ENCODE measurements at regions not wholly inside any gene's neighbourhood (a gene's known extent, or its start where the extent isn't known, plus 50 kb on each side); places are given as distances from the start of the nearest gene placed in this dataset.
"Not testable (repeated sequence)": the region's sequence is repeated elsewhere in the genome, so short reads cannot be mapped to it uniquely, and the experiment has no call there.

DNA sequence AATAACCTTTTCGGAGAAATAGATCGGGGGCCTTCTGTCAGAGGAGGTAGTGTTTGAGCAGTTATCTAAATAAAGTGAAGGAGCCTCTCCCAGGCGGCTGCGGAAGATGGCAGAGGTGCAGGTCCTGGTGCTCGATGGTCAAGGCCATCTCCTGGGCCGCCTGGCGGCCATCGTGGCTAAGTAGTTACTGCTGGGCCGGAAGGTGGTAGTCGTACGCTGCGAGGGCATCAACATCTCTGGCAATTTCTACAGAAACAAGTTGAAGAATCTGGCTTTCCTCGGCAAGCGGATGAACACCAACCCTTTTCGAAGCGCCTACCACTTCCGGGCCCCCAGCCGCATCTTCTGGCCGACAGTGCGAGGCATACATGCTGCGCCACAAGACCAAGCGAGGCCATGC is 186.1 kb downstream of the KTN1 start:
- no peak for DNase-seq

DNA sequence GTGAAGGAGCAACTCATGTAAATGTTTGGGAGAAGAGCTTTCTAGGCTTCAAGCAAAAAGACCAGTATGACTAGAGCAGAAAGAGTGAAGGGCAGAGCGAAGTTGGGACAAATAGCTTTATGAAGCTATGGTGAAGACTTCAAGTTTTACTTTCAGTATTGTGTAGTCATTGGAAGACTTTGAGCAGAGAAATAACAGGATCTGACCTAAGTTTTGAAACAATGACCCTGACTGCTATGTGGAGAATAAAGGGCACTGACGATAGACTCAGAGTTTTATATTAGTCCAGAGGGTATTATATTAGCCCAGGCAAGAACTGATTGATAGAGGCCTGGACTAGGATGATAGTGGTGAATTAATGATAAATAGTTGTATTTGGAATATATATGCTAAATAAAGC is 187.3 kb downstream of the KTN1 start:
- DNase-seq: no peak

- no peak for DNase-seq
Measured at GRCh38 chr14:55769877-55770276, 189.9 kb downstream of the KTN1 start.

GRCh38 chr14:55771242-55771981 is 191.4 kb downstream of the KTN1 start:
- DNase-seq: no peak

- no peak for DNase-seq
Measured at GRCh38 chr14:55772486-55772885, 192.5 kb downstream of the KTN1 start.

DNA sequence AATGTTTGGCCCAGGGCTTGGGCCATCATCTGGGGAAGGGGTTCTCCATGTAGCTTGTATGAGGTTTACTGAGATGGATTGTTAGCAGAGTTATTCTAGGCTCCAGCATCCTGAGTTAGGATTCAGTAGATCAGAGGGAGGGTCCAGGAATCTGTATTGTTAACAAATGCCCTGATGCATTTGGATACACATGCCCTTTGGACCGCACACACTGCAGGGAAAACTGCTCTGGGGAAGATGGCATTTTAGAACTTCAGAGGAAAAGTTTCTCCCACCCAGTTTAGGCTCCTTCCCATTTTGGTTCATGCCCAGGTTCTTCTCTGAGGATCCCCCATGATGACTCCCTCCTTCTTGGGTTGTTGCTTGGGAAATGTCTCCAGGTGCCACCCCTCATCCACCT is 193.3 kb downstream of the KTN1 start:
- no peak for DNase-seq

- DNase-seq: no peak
Measured at GRCh38 chr14:55773984-55774545, 194.1 kb downstream of the KTN1 start.

- no peak for DNase-seq
Measured at GRCh38 chr14:55777877-55778276, 197.9 kb downstream of the KTN1 start.

- DNase-seq: peak in 3 of 58 donors; percentile 4 to 8 (median 7)
Measured at GRCh38 chr14:55780156-55780946, 200.3 kb downstream of the KTN1 start.

GRCh38 chr14:55781046-55781445 is 201.0 kb downstream of the KTN1 start:
- no peak for DNase-seq

GRCh38 chr14:55782166-55782565 is 202.2 kb downstream of the KTN1 start:
- DNase-seq: no peak

DNA sequence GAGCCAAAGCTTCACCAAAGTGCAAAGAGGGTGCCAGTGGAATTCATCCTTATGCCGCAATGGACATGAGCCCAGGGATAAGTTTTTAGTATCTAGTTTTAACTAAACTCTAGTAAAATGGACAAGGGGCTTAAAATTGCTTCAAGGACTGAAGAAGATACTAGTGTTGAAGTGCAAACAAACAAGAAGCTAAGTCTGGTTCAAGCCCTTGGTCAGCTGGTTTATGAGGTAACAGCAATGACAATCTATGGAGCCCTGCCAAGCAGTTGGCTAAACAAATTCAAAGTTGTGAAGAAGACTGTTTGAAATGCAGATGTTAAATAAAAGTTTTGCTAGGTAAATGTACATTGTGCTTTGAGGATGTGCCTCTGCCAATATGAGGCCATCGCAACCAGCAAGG is 209.4 kb downstream of the KTN1 start:
- no peak for DNase-seq

DNA sequence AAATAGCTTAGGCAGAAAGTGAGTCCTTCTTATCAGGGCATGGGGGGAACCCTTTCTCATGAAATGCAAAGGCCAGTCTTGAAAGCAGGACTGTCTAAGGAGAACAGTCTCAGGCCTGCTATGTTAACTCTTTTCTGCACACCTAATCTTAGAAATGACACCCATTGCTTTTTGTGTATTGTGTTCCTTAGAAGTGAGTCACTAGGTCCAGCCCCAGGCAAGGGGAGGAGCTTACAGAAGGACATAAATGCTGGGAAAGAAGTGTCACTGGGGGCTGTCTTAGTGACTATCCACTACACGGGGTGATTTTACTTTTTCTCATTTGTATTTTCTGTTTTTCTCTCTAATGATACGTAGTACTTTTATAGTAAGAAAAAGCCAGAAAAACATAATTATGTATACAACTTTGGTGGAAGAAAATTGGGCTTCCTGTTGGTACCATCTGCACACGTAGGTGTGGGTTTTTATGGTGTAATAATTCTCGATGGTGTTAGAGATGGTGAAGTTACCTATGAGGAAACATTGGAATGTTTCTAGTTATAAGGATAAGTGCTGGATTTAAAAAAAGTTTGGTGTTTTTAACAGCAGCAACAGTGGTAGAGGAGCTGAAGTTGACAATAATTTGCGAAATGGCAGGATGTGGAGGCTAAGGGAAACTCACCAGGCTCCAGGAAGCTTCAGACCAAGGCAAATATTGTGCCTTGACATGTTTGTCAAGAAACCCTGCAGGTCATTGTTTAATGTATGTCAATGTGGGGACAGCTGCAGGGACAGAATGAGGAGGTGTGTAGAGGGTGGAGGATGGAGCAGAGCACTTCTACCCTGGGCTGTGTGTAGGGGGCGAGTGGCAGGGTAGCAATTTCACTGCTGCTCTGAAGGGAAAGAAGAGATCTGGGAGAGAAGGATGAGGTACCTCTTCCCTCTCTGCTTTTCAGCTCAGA is 214.9 kb downstream of the KTN1 start:
- DNase-seq: no peak

GRCh38 chr14:55796513-55796912 is 216.5 kb downstream of the KTN1 start:
- DNase-seq: not testable (repeated sequence)

DNA sequence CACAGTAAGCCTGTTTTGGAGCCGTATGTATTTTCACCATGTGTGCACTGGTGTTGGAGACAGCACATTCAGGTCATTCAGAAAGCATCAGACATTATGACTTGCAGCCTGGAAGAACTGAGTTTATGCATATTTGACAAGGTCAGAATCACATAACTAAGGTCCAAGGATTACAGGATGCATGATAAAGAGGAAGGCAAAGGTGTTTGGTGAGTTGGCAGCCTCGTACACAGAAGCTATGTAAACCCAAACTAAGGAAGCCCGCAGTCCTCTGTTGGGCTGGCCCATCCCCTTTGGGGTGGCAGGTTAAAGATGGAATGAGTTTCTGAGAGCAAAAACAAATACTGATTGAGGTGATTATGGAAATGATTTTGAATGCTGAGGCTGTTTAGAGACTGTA is 218.4 kb downstream of the KTN1 start:
- DNase-seq: no peak

- DNase-seq: no peak
Measured at GRCh38 chr14:55799508-55800095, 219.6 kb downstream of the KTN1 start.

- DNase-seq: no peak
Measured at GRCh38 chr14:55800156-55800785, 220.3 kb downstream of the KTN1 start.

DNA sequence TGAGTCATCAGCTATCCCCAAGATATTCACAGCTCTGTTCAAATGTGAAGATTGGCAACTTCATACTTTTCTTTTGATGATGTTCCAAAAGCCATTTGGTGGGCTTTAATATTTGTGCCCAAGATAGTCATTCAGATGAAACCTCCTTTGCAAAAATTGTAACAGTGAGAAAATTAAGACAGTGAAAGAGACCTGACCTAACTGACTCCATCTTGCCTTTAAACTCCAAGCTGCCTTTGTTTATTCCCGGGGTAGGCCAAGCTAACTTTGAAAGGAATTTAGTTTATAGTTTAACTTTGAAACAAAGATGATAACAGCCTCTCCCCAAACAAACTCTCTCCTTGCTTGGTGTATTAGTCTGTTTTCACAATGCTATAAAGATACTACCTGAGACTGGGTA is 221.1 kb downstream of the KTN1 start:
- no peak for DNase-seq

- no peak for DNase-seq
Measured at GRCh38 chr14:55802986-55803872, 223.2 kb downstream of the KTN1 start.
